ENCODE measurements at regions not wholly inside any gene's neighbourhood (a gene's known extent, or its start where the extent isn't known, plus 50 kb on each side); places are given as distances from the start of the nearest gene placed in this dataset.

- H3K9ac ChIP-seq (ENCODE audit: extremely low read depth, insufficient read length, low read length) = no peak overlapping the region
- H3K79me2 ChIP-seq (ENCODE audit: insufficient read depth, low read length) = no peaks in the 10 kb centered on the region
- no peak overlapping the region for H3K27ac Mint-ChIP-seq
- H3K27me3 ChIP-seq (ENCODE audit: insufficient read depth, low read length) = no peaks in the 10 kb centered on the region
- no peak overlapping the region for H3K4ac ChIP-seq (ENCODE audit: low read depth, low read length)
- H3K9me3 Mint-ChIP-seq = peaks cover 8 to 11% of the 10 kb centered on the region in 2 experiments; a peak in 4 of 5 replicates
- no peaks in the 10 kb centered on the region for H4K20me1 ChIP-seq (ENCODE audit: control insufficient read depth, insufficient read depth, insufficient read length)
- no peak overlapping the region for H2BK120ac ChIP-seq (ENCODE audit: low read depth, low read length, poor library complexity, severe bottlenecking)
- WGBS (ENCODE audit: extremely low coverage, insufficient read length, low lambda C conversion rate) = no CpG with 5 or more reads among the region's 2 CpGs
- no peaks in the 10 kb centered on the region for H3K4me1 Mint-ChIP-seq
- no peak overlapping the region for H2BK5ac ChIP-seq (ENCODE audit: insufficient read length, low read length)
- TF ChIP-seq, protein P1, sequence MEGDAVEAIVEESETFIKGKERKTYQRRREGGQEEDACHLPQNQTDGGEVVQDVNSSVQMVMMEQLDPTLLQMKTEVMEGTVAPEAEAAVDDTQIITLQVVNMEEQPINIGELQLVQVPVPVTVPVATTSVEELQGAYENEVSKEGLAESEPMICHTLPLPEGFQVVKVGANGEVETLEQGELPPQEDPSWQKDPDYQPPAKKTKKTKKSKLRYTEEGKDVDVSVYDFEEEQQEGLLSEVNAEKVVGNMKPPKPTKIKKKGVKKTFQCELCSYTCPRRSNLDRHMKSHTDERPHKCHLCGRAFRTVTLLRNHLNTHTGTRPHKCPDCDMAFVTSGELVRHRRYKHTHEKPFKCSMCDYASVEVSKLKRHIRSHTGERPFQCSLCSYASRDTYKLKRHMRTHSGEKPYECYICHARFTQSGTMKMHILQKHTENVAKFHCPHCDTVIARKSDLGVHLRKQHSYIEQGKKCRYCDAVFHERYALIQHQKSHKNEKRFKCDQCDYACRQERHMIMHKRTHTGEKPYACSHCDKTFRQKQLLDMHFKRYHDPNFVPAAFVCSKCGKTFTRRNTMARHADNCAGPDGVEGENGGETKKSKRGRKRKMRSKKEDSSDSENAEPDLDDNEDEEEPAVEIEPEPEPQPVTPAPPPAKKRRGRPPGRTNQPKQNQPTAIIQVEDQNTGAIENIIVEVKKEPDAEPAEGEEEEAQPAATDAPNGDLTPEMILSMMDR (conservative IDR thresholded peaks at IDR 0.05) = no peak
- H4K8ac ChIP-seq (replicated peaks; ENCODE audit: insufficient read length, low read depth, low read length) = no peak overlapping the region
- H2AK5ac ChIP-seq (ENCODE audit: insufficient read length, low read length) = no peak overlapping the region
- H3K23ac ChIP-seq (ENCODE audit: insufficient read length, low read depth, low read length) = no peak overlapping the region
- no peak overlapping the region for H3K4me3 Mint-ChIP-seq
- no peaks in the 10 kb centered on the region for H3K23me2 ChIP-seq (ENCODE audit: insufficient read length, low read depth, low read length, poor library complexity, severe bottlenecking)
- H3T11ph ChIP-seq (ENCODE audit: low read length) = no peak overlapping the region
- no peaks in the 10 kb centered on the region for H3K79me1 ChIP-seq (ENCODE audit: insufficient read depth, low read depth, low read length, poor library complexity, severe bottlenecking)
- no peak for DNase-seq
- no peak overlapping the region for H3K4me2 ChIP-seq (ENCODE audit: insufficient read depth, insufficient read length, low read length)
- H3K27ac ChIP-seq (ENCODE audit: insufficient read length, low read depth, low read length) = no peak overlapping the region
- H3K27me3 Mint-ChIP-seq (ENCODE audit: low read depth) = no peaks in the 10 kb centered on the region
- no peak overlapping the region for H2AFZ ChIP-seq (ENCODE audit: low read length)
- no peak overlapping the region for H2BK12ac ChIP-seq (ENCODE audit: insufficient read length, low read depth, low read length)
- H3K18ac ChIP-seq (ENCODE audit: insufficient read length, low read depth, low read length) = no peak overlapping the region
- H4K91ac ChIP-seq (ENCODE audit: insufficient read length, low read depth, low read length) = no peak overlapping the region
- no peak overlapping the region for H2BK15ac ChIP-seq (ENCODE audit: low read depth, low read length)
- no peak overlapping the region for H4K5ac ChIP-seq (ENCODE audit: insufficient read length, low read depth, low read length)
- H3K4me1 ChIP-seq (ENCODE audit: insufficient read depth, low read length) = no peaks in the 10 kb centered on the region
- H3K14ac ChIP-seq (ENCODE audit: insufficient read depth, low read length) = no peak overlapping the region
- H3K56ac ChIP-seq (ENCODE audit: insufficient read length, low read depth, low read length) = no peak overlapping the region
- no peak overlapping the region for H2BK20ac ChIP-seq (ENCODE audit: low read depth, low read length, poor library complexity, severe bottlenecking)
- H3K9me3 ChIP-seq (ENCODE audit: control insufficient read depth, low read depth, low read length) = no peaks in the 10 kb centered on the region
- peaks cover 0 to 6% (median 2%) of the 10 kb centered on the region in 3 experiments; a peak in 4 of 7 replicates for H3K36me3 Mint-ChIP-seq (ENCODE audit: insufficient read depth in 1 of 3, low read depth in 3 of 3)
These were observed 1643.0 kb upstream of the CDH6 start for GRCh38 chr5:29550523-29550922.

Measured in H9 (cell line).